GM12878 (cell line): ENCODE measurements at regions not wholly inside any gene's neighbourhood (a gene's known extent, or its start where the extent isn't known, plus 50 kb on each side); places are given as distances from the start of the nearest gene placed in this dataset.

Experiments
- ATAC-seq: fragments of 200-7000 bp; cut with Tn5 transposase; 3 replicates; pipeline ENCODE4 v1.9.1; 2020; ENCODE audit warnings: mild to moderate bottlenecking, moderate library complexity
- BruUV-seq: library from RNA; stranded (reverse); fragments of 400-500 nt; replicated peaks from 2 replicates; lab custom pipeline; 2021; lab: Mats Ljungman, UMichigan
- CTCF ChIA-PET: fragments of 300-600 bp; sonication (Branson Sonifier 250); formaldehyde crosslinking; extraction: SDS; loops from one replicate; lab custom pipeline; 2021; ENCODE audit warnings: inconsistent platforms; lab: Yijun Ruan, JAX
- POLR2A ChIA-PET: fragments of 350-600 bp; formaldehyde crosslinking; extraction: SDS; loops from one replicate; lab custom pipeline; 2021; ENCODE audit warnings: inconsistent platforms; lab: Charles Lee
- RAD21 ChIA-PET: fragments of 300-600 bp; sonication (Branson Sonifier 250); formaldehyde crosslinking; loops from one replicate; lab custom pipeline; 2023; ENCODE audit warnings: antibody characterized with exemption; ENCODE audit not compliant: unreplicated experiment; lab: Charles Lee
- SMC1A ChIA-PET: fragments of 300-600 bp; sonication (Branson Sonifier 250); formaldehyde crosslinking; loops from one replicate; lab custom pipeline; 2023; ENCODE audit not compliant: unreplicated experiment, uncharacterized antibody; lab: Charles Lee
- DNase-seq: peaks from one replicate; pipeline ENCODE4 v3.0.0-alpha.2; 2011; ENCODE audit warnings: low read depth, low spot score
- FAIRE-seq: peaks from 3 replicates; lab custom pipeline; 2011; peaks lifted over from hg19 to GRCh38; lab: Jason Lieb, UNC
- H2AFZ ChIP-seq: 2 replicates; pipeline ENCODE4 v1.6.0; 2011; ENCODE audit warnings: low read depth, low read length, control low read depth; ENCODE audit not compliant: control insufficient read depth
- H3K27ac ChIP-seq: 2 replicates; pipeline ENCODE4 v1.5.1; 2011; ENCODE audit warnings: control low read depth; ENCODE audit not compliant: control insufficient read depth, insufficient read depth
- H3K27me3 ChIP-seq, 2 experiments: replicated peaks in 1 of 2; 2 replicates each; pipeline versions ENCODE4 v1.6.0 to v1.6.1; 2011; ENCODE audit warnings: low read length in 1 of 2; ENCODE audit not compliant: control insufficient read depth in 2 of 2, insufficient read depth in 2 of 2
- H3K36me3 ChIP-seq, 2 experiments: 2 replicates each; pipeline ENCODE4 v1.5.1; 2011; ENCODE audit warnings: low read length in 1 of 2; ENCODE audit not compliant: control insufficient read depth in 2 of 2, insufficient read depth in 2 of 2
- H3K4me1 ChIP-seq: 2 replicates; pipeline ENCODE4 v1.6.1; 2011; ENCODE audit warnings: mild to moderate bottlenecking, low read length, moderate library complexity, mixed read lengths; ENCODE audit not compliant: control insufficient read depth, insufficient read depth
- H3K4me2 ChIP-seq: 2 replicates; pipeline ENCODE4 v1.6.0; 2011; ENCODE audit warnings: control low read depth; ENCODE audit not compliant: control insufficient read depth, insufficient read depth
- H3K4me3 ChIP-seq: fragments of 200-600 bp; sonication (generic); 2 replicates; pipeline ENCODE4 v1.5.1; 2016
- H3K79me2 ChIP-seq: 2 replicates; pipeline ENCODE4 v1.6.0; 2011; ENCODE audit warnings: low read length; ENCODE audit not compliant: control insufficient read depth, insufficient read depth
- H3K9ac ChIP-seq: 2 replicates; pipeline ENCODE4 v1.8.0; 2011; ENCODE audit warnings: low read length, control low read depth, mixed read lengths; ENCODE audit not compliant: control insufficient read depth, insufficient read depth
- H3K9me3 ChIP-seq: replicated peaks from 3 replicates; pipeline ENCODE4 v1.5.1; 2011; ENCODE audit warnings: mild to moderate bottlenecking, low read length; ENCODE audit not compliant: control insufficient read depth, insufficient read depth
- H4K20me1 ChIP-seq: 2 replicates; pipeline ENCODE4 v1.6.0; 2011; ENCODE audit not compliant: control insufficient read depth, insufficient read depth
- CHD4 ChIP-seq: fragments of 200-600 bp; sonication (generic); IDR thresholded peaks from 2 replicates; pipeline ENCODE4 v1.6.1; 2016; ENCODE audit warnings: mild to moderate bottlenecking
- MEF2B ChIP-seq: fragments of 450-650 bp; IDR thresholded peaks from 2 replicates; pipeline ENCODE4 v1.6.1; 2018; ENCODE audit warnings: mild to moderate bottlenecking, moderate library complexity; ENCODE audit not compliant: partially characterized antibody, poor library complexity, severe bottlenecking
- PML ChIP-seq: IDR thresholded peaks from 2 replicates; pipeline ENCODE4 v1.6.1; 2012; ENCODE audit warnings: low read length, inconsistent platforms
- RCOR1 ChIP-seq: conservative IDR thresholded peaks from 2 replicates; pipeline ENCODE4 v1.6.1; 2012; ENCODE audit warnings: low read depth, low read length, improper control_type of control experiment
- RUNX3 ChIP-seq: IDR thresholded peaks from 2 replicates; pipeline ENCODE4 v1.6.1; 2012; ENCODE audit warnings: low read length, inconsistent platforms
- SPI1 ChIP-seq: IDR thresholded peaks from 2 replicates; pipeline ENCODE4 v1.6.1; 2011; ENCODE audit warnings: low read depth, mild to moderate bottlenecking, low read length, moderate library complexity, borderline replicate concordance; ENCODE audit not compliant: insufficient read depth
- STAT1 ChIP-seq: fragments of 450-650 bp; conservative IDR thresholded peaks from 2 replicates; pipeline ENCODE4 v1.6.1; 2014; ENCODE audit warnings: antibody characterized with exemption, mild to moderate bottlenecking
- WGBS: methylation state at CpG from one replicate; pipeline ENCODE4 v1.1.6; 2016; ENCODE audit warnings: low lambda C conversion rate; ENCODE audit not compliant: insufficient replicate concordance, insufficient coverage; ENCODE audit errors: missing lambda C conversion rate; 5-methylcytosine and 5-hydroxymethylcytosine counted together
- in situ Hi-C: fragments of 300-500 bp; cut with MboI; formaldehyde crosslinking; loops from 9 replicates; pipeline ENCODE4 v1.14.3; 2018; ENCODE audit warnings: mixed read lengths
- intact Hi-C: fragments of 100-400 bp; cut with micrococcal nuclease; formaldehyde crosslinking; loops from one replicate; pipeline ENCODE4 v1.14.2; 2022; ENCODE audit not compliant: unreplicated experiment
- TF ChIP-seq, protein P1 (sequence below): IDR thresholded peaks from 2 replicates; pipeline ENCODE4 v1.6.1; 2011; ENCODE audit warnings: borderline replicate concordance, low read depth, mild to moderate bottlenecking, moderate library complexity, mixed read lengths, low read length; ENCODE audit not compliant: insufficient read depth; ENCODE audit errors: extremely low read length
- TF ChIP-seq, protein P2 (sequence below): fragments of 450-650 bp; IDR thresholded peaks from 2 replicates; pipeline ENCODE4 v1.6.1; 2017; ENCODE audit warnings: antibody characterized with exemption, mild to moderate bottlenecking, moderate library complexity
- TF ChIP-seq, protein P3 (sequence below): fragments of 450-650 bp; IDR thresholded peaks from 2 replicates; pipeline ENCODE4 v1.6.1; 2016; ENCODE audit warnings: mild to moderate bottlenecking, moderate library complexity, borderline replicate concordance
- TF ChIP-seq, protein P4 (sequence below): fragments of 450-650 bp; IDR thresholded peaks from 2 replicates; pipeline ENCODE4 v1.6.1; 2014; ENCODE audit warnings: mild to moderate bottlenecking

DNA sequence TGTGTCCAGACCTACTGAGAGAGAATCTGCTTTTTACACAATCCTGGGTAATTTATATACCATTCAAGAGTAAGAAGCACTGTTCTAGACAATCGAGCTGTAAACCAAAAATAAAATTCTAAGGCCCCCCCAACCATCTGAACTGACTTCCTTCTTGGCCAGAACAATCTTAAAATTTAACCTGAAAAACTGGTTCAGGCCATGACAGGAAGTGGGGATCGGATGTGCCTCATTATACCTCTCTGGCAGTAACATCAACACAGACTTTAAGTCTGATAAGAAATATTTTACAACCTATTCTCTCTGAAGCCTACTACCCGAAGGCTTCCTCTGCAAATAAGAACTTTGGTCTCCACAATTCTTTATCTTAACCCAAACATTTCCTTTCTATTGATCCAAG is 75.2 kb upstream of the KIF5B start:
- ATAC-seq, result no peak
- no peak overlapping the region for H3K4me2 ChIP-seq
- CTCF ChIA-PET, result no interaction called here

More for the DNA sequence above, 75.2 kb upstream of the KIF5B start:
- Histone ChIP-seq H3K4me3 (no peak overlapping the region), H4K20me1 (no peaks in the 10 kb centered on the region), H3K79me2 (no peaks in the 10 kb centered on the region), H3K27ac (no peak overlapping the region), H3K27me3 (no peaks in the 10 kb centered on the region), H2AFZ (no peak overlapping the region), H3K9ac (no peak overlapping the region)
- in situ Hi-C loops, result no loop called here
- DNase-seq (no peak), FAIRE-seq (no peak)
- intact Hi-C loops, result no loop called here
- ChIA-PET RAD21 (no interaction called here), SMC1A (interaction anchor here (1.7 kb wide), 1 partner anchor 74 kb away, joined by 3 read pairs; no protein-coding TSS in a partner anchor)
- TF ChIP-seq MEF2B (no peak), RUNX3 (no peak), RCOR1 (no peak), STAT1 (no peak), PML (no peak), SPI1 (no peak), CHD4 (no peak)
- TF ChIP-seq, protein P1, sequence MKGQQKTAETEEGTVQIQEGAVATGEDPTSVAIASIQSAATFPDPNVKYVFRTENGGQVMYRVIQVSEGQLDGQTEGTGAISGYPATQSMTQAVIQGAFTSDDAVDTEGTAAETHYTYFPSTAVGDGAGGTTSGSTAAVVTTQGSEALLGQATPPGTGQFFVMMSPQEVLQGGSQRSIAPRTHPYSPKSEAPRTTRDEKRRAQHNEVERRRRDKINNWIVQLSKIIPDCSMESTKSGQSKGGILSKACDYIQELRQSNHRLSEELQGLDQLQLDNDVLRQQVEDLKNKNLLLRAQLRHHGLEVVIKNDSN, result no peak
- TF ChIP-seq, protein P2, sequence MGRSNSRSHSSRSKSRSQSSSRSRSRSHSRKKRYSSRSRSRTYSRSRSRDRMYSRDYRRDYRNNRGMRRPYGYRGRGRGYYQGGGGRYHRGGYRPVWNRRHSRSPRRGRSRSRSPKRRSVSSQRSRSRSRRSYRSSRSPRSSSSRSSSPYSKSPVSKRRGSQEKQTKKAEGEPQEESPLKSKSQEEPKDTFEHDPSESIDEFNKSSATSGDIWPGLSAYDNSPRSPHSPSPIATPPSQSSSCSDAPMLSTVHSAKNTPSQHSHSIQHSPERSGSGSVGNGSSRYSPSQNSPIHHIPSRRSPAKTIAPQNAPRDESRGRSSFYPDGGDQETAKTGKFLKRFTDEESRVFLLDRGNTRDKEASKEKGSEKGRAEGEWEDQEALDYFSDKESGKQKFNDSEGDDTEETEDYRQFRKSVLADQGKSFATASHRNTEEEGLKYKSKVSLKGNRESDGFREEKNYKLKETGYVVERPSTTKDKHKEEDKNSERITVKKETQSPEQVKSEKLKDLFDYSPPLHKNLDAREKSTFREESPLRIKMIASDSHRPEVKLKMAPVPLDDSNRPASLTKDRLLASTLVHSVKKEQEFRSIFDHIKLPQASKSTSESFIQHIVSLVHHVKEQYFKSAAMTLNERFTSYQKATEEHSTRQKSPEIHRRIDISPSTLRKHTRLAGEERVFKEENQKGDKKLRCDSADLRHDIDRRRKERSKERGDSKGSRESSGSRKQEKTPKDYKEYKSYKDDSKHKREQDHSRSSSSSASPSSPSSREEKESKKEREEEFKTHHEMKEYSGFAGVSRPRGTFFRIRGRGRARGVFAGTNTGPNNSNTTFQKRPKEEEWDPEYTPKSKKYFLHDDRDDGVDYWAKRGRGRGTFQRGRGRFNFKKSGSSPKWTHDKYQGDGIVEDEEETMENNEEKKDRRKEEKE, result no peak
- TF ChIP-seq, protein P3, sequence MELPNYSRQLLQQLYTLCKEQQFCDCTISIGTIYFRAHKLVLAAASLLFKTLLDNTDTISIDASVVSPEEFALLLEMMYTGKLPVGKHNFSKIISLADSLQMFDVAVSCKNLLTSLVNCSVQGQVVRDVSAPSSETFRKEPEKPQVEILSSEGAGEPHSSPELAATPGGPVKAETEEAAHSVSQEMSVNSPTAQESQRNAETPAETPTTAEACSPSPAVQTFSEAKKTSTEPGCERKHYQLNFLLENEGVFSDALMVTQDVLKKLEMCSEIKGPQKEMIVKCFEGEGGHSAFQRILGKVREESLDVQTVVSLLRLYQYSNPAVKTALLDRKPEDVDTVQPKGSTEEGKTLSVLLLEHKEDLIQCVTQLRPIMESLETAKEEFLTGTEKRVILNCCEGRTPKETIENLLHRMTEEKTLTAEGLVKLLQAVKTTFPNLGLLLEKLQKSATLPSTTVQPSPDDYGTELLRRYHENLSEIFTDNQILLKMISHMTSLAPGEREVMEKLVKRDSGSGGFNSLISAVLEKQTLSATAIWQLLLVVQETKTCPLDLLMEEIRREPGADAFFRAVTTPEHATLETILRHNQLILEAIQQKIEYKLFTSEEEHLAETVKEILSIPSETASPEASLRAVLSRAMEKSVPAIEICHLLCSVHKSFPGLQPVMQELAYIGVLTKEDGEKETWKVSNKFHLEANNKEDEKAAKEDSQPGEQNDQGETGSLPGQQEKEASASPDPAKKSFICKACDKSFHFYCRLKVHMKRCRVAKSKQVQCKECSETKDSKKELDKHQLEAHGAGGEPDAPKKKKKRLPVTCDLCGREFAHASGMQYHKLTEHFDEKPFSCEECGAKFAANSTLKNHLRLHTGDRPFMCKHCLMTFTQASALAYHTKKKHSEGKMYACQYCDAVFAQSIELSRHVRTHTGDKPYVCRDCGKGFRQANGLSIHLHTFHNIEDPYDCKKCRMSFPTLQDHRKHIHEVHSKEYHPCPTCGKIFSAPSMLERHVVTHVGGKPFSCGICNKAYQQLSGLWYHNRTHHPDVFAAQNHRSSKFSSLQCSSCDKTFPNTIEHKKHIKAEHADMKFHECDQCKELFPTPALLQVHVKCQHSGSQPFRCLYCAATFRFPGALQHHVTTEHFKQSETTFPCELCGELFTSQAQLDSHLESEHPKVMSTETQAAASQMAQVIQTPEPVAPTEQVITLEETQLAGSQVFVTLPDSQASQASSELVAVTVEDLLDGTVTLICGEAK, result no peak
- TF ChIP-seq, protein P4, sequence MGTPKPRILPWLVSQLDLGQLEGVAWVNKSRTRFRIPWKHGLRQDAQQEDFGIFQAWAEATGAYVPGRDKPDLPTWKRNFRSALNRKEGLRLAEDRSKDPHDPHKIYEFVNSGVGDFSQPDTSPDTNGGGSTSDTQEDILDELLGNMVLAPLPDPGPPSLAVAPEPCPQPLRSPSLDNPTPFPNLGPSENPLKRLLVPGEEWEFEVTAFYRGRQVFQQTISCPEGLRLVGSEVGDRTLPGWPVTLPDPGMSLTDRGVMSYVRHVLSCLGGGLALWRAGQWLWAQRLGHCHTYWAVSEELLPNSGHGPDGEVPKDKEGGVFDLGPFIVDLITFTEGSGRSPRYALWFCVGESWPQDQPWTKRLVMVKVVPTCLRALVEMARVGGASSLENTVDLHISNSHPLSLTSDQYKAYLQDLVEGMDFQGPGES, result no peak
- TF ChIP-seq, all 136 proteins: peak for 0
- no peaks in the 10 kb centered on the region for H3K36me3 ChIP-seq
- WGBS, result 0% methylated on average over 3 of the region's 3 CpGs
- H3K4me1 ChIP-seq, result no peaks in the 10 kb centered on the region
- no peaks in the 10 kb centered on the region for H3K9me3 ChIP-seq
- no TSS peak for BruUV-seq
- POLR2A ChIA-PET, result no interaction called here
